Superior temporal gyrus (tissue), 1 donor: ENCODE measurements at regions not wholly inside any gene's neighbourhood (a gene's known extent, or its start where the extent isn't known, plus 50 kb on each side); places are given as distances from the start of the nearest gene placed in this dataset.

Experiments
- DNase-seq: peaks from one replicate; pipeline ENCODE4 v3.0.0-alpha.2; 2016; ENCODE audit errors: extremely low spot score

DNA sequence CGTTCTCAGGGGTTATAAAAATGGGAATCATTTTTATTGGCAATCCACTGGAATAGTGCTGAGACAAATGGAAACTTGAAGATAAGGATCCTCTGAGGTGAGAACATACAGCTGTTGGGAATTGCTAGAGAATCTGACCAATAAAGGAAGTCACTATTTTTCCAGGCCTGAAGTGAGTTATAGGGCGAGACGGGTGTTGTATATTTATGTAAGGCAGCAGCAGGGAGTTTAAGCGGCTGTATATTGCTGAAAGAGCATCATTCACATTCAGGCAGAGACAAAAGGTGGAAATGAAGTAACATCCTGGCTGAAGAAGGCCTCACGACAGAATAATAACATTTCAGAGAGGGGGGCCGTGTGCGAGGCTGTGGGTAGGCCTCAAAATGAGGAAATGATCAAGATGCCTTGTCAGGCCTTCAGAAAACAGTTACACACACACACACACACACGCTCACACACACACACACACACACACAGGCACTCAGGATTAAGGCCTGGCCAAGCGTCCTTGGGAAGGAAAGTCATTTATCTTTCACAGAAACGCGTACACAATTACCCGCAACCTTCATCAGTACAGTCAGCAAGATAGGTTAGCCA lies 964.9 kb upstream of the NR2F2 start:
- no peak for DNase-seq

GRCh38 chr15:95368191-95368590 lies 962.3 kb upstream of the NR2F2 start:
- DNase-seq: no peak

DNA sequence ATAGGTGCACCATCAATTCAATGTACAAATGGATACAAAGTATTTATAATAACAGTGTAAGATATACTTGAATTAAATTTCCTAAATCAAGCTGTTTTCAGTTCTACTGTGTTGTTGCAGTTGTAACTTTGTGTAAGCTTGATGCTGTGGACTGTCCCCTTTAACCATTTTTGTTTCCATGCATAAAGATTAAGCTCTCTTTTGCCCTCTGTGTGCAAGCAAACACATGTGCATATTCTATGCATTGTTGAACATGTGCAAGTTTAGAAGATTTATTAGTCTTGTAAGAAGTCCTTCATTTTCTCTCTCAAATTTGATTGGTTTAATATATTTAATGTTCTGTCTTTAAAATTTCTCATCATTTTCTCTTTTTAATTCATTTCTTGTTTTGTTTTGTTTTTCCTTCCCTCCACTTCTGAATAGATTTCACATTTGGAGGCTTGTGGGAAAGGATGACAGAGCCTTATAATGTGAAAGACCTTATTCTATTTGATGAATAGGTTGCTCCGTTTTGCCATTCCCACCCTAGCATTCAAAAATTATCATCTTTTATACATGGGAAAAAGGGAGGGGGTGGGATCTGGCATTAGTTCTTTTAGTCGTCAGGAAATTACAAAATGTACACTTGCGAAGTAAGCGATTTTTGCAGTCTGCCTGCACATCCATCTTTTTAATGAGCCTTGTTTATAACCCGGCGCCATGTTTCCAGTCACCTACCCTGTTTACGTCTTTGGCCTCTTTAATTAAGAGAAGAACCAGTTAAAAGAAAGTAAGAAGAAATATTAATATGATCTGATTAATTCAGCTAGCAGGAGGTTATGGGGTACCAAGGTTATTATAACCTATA lies 961.5 kb upstream of the NR2F2 start:
- no peak for DNase-seq

- no peak for DNase-seq
These were observed 960.2 kb upstream of the NR2F2 start for GRCh38 chr15:95370291-95370690.

DNA sequence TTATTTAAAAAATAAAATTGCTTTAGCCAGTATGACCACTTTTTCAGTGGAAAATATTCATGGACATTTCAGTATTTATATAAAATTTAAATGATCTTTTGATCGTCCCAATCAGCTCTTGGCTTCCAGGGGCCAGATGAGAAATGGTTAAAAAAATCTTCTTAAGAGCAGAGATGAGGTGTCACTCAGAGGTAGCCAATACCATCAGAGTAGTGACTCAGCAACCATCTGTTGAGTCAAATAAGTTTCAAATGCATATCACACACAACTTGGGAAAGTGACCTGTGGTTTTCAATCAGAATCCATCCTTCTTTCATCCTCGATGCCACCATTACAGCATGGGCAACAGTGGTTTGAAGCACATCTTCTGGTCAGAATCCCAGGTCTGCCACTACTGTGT lies 958.8 kb upstream of the NR2F2 start:
- DNase-seq: no peak

- no peak for DNase-seq
These were observed 955.2 kb upstream of the NR2F2 start for GRCh38 chr15:95375281-95375680.

DNA sequence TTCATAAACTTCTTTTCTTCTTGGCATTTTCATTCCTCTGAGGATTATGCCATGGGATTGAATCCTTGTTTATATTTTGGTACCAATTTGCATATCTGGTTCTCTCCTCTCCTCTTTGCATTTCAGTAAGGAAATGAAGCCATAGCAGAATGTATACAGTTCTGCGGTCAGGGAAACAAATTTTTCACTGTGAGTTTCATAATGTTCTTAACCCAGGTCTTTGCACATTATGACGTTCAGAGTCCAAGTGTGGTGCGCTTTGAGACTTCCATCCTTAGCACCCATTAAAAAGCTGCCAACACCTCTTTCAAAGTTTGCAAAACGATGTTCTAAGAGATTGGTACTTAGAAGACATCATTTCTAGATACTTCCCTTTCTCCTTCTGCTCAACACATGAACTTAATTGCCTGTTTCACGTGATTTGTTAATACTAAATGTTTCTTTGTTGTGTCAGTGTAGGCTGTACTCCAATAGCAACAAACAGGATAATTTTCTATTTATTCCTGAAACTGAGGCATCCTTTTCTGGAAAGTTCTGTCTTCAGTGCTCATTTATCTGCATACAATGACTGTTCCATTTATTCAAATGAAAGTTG lies 953.1 kb upstream of the NR2F2 start:
- no peak for DNase-seq

GRCh38 chr15:95394186-95395067 lies 936.1 kb upstream of the NR2F2 start:
- peak; percentile 48 for DNase-seq

DNA sequence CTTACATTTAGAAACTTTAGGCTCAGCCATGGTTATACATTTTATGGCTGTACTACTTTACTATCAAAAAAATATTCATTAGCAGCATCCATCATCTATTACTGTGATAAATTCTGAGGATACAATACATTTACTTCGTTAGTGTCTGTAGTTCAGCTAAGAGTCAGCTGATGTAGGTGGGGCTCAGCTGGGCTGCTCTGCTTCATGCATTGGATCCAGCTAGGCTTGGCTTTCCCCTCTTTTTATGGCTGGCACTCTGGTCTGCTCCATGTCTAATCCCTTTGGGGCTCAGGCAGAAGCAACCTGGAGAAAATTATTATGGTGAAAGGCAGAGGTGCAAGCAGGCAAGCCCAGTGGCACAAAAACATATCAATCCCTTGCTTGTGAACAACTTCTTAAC lies 930.1 kb upstream of the NR2F2 start:
- DNase-seq: no peak

GRCh38 chr15:95401587-95401986 lies 928.9 kb upstream of the NR2F2 start:
- no peak for DNase-seq

DNA sequence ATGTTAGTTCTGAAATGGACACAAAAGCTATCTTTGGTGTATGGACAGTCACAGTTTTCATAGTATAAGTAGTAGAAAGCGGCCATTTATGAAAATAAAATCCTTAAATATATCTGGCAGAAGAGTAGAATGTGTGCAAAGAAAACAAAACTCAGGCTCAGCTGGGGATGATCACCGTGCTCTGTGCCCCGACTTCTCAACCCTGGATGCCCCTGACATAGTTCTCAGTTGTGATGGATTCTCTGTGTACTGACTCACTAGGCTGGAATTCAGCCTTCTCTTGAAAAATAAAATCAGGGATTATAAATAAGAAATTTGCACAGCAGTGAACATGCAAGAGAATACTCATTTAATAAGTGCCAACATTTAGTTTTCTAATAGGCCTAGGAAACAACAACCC lies 925.1 kb upstream of the NR2F2 start:
- no peak for DNase-seq

- no peak for DNase-seq
These were observed 923.0 kb upstream of the NR2F2 start for GRCh38 chr15:95407534-95407933.

DNA sequence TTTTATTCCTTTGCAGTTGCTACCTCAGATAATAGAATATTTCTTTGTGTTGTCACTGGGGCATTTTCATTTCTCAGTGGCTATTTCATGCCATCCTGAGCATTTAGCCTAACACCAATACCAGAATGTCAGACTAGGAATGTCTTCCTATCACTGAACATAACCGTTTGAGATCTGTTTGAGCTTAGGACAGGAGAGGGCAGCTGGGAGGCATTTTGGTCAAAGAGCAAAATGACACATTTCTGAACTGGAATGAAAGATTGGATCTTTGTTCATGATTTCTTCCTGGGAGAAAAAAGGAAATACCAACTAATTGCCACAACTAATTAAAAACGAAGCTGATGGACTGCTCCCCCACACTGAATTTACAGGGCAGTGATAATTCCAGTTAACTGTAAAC lies 921.3 kb upstream of the NR2F2 start:
- DNase-seq: no peak

DNA sequence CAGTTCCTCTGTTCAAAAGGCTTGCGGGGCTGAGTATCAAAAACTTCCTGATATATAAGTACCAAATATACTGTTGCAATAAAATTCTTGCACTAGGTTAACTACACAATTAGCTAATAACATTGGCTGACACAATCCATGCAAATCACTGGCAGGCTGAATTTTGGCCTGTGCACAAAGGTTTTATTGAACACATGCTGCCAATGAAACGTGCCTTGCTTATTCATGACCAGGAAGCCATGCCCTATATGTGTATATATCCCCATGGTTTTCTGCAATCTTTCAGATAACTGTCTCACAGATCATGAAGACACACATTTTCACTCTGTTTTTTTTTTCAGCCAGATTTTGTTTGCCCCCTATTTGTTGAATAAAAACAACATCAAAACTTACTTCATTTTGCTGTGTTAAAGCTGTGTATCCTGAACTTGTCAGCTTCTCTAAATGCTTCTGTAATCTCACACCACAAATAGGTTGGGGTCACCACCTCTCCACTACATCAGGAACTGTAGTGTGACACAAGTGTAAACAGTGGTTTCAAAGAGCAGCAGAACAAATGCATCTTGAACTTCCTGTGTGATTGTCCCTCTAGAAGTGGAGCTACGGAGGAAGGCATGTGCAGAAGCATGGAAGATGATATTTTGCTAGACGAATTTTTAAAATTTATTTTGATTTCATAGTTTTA lies 920.7 kb upstream of the NR2F2 start:
- DNase-seq: no peak

GRCh38 chr15:95410757-95411156 lies 919.7 kb upstream of the NR2F2 start:
- DNase-seq: no peak

DNA sequence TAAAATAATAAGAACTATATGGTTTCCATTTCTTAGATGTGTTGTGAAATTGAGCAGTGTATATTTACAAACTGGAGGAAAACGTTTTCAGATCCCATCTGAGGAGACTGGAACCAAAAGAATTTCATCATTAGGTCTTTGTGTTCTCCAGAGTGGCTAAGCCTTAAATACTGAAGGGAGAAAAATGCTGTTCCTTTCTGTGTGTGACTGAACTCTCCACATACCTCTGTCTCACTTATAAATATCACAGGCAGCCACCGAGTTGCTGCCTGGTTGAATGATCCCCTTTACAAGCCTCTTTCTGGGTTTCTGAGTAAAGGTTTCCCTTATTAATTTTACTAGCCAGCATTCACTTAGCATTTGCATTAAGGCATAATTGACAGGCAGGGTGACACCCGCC lies 913.9 kb upstream of the NR2F2 start:
- DNase-seq: no peak

DNA sequence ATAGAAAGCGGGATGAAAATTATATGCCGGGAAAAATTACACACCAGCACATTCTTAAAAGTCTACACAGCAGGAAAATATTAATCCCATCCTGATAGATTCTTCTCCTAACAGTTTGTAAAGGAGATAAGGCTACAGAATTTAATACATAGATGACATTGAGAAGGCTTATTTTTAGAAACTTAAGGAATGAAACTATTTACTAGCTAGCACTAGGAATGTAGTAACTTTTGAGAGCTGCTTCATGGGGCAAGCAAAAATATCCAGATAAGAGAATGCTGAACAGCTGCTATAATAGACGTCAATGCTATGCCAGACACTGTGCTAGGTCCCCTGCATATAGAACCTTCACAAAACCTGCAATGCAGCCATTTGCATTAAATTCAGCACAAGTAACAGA lies 912.7 kb upstream of the NR2F2 start:
- no peak for DNase-seq

DNA sequence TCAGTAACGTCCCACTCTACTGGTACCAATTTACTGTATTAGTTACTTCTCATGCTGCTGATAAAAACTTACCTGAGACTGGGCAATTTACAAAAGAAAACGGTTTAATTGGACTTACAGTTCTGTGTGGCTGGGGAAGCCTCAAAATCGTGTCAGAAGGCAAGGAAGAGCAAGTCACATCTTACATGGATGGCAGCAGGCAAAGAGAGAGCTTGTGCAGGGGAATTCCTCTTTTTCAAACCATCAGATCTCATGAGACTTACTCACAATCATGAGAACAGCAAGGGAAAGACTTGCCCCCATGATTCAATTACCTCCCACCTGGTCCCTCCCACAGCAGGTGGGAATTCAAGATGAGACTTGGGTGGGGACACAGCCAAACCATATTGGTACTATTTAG lies 908.2 kb upstream of the NR2F2 start:
- no peak for DNase-seq

GRCh38 chr15:95425859-95426258 lies 904.6 kb upstream of the NR2F2 start:
- no peak for DNase-seq

DNA sequence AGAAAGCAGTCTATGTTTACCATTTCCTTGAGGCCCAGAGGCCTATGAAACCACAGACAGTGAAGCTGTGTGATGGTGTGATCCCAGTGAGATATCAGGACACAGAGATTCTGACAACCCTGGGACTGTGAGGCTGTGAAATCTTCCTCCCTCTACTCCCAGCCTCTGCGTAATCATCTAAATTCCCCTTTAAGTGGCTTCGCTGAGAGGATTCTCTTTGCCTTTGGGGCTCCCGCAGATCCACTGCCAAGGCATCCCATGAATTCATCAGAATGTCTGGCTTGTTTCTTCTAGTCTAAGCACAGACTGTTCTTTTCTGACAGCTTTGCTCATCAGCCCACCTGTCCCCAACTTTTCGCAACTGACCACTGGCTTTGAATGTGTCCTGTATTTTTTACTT lies 901.2 kb upstream of the NR2F2 start:
- no peak for DNase-seq

GRCh38 chr15:95431518-95431917 lies 899.0 kb upstream of the NR2F2 start:
- no peak for DNase-seq
